Activated naive CD4-positive, alpha-beta T cell treated with anti-CD3 and anti-CD28 coated beads, Interleukin-2, amount 10 ng/mL, durations not matched to agents 7 days and 5 days (primary cell): ENCODE measurements at regions not wholly inside any gene's neighbourhood (a gene's known extent, or its start where the extent isn't known, plus 50 kb on each side); places are given as distances from the start of the nearest gene placed in this dataset.
"Not testable (repeated sequence)": the region's sequence is repeated elsewhere in the genome, so short reads cannot be mapped to it uniquely, and the experiment has no call there.

Experiments used
- CTCF ChIA-PET: fragments of 350-600 bp; sonication (Branson Sonifier 250); formaldehyde crosslinking; loops from one replicate; lab custom pipeline; 2021; ENCODE audit warnings: antibody characterized with exemption; lab: Charles Lee
- DNase-seq: peaks from one replicate; pipeline ENCODE4 v3.0.0-alpha.2; 2020
- H3K27ac Mint-ChIP-seq: one replicate; pipeline ENCODE4 v1.8.0; 2021; ENCODE audit warnings: mild to moderate bottlenecking, moderate library complexity, mixed read lengths
- H3K27me3 Mint-ChIP-seq: one replicate; pipeline ENCODE4 v1.8.0; 2021; ENCODE audit warnings: mild to moderate bottlenecking, mixed read lengths
- H3K36me3 Mint-ChIP-seq: one replicate; pipeline ENCODE4 v1.8.0; 2021; ENCODE audit warnings: mixed read lengths
- H3K4me1 Mint-ChIP-seq: one replicate; pipeline ENCODE4 v1.8.0; 2021; ENCODE audit warnings: mixed read lengths
- H3K4me3 Mint-ChIP-seq: one replicate; pipeline ENCODE4 v1.8.0; 2021; ENCODE audit warnings: mild to moderate bottlenecking, moderate library complexity, mixed read lengths
- H3K9me3 Mint-ChIP-seq: one replicate; pipeline ENCODE4 v1.8.0; 2021; ENCODE audit warnings: mixed read lengths

GRCh38 chr1:121483961-121484424 lies 299.2 kb downstream of the SRGAP2C start:
- no peak overlapping the region for H3K4me3 Mint-ChIP-seq
- H3K27ac Mint-ChIP-seq, result no peak overlapping the region
- H3K27me3 Mint-ChIP-seq, result no peaks in the 10 kb centered on the region
- DNase-seq, result no peak
- peaks cover 16% of the 10 kb centered on the region for H3K9me3 Mint-ChIP-seq
- H3K4me1 Mint-ChIP-seq, result peaks cover 10% of the 10 kb centered on the region
- CTCF ChIA-PET, result no interaction called here
- H3K36me3 Mint-ChIP-seq, result no peaks in the 10 kb centered on the region

GRCh38 chr1:121494796-121495195 lies 310.0 kb downstream of the SRGAP2C start:
- H3K4me1 Mint-ChIP-seq, H3K9me3 Mint-ChIP-seq, H3K27me3 Mint-ChIP-seq, H3K36me3 Mint-ChIP-seq, DNase-seq, H3K4me3 Mint-ChIP-seq, CTCF ChIA-PET, H3K27ac Mint-ChIP-seq: not testable (repeated sequence)

- DNase-seq, CTCF ChIA-PET, H3K27ac Mint-ChIP-seq, H3K27me3 Mint-ChIP-seq, H3K4me3 Mint-ChIP-seq: not testable (repeated sequence)
- H3K9me3 Mint-ChIP-seq, result peaks cover 47% of the 10 kb centered on the region
- H3K4me1 Mint-ChIP-seq, result peaks cover 19% of the 10 kb centered on the region
- peaks cover 18% of the 10 kb centered on the region for H3K36me3 Mint-ChIP-seq
Observed at GRCh38 chr1:121511455-121511854, 326.7 kb downstream of the SRGAP2C start.

- Mint-ChIP-seq H3K4me1 (peaks cover 24% of the 10 kb centered on the region), H3K36me3 (peaks cover 18% of the 10 kb centered on the region), H3K9me3 (peaks cover 45% of the 10 kb centered on the region)
- H3K27me3 Mint-ChIP-seq, H3K4me3 Mint-ChIP-seq, H3K27ac Mint-ChIP-seq, CTCF ChIA-PET, DNase-seq: not testable (repeated sequence)
Observed at GRCh38 chr1:121511876-121512275, 327.1 kb downstream of the SRGAP2C start.

GRCh38 chr1:121515235-121515634 lies 330.5 kb downstream of the SRGAP2C start:
- Mint-ChIP-seq H3K4me3 (no peak overlapping the region), H3K27me3 (no peaks in the 10 kb centered on the region), H3K4me1 (peaks cover 51% of the 10 kb centered on the region), H3K36me3 (peaks cover 19% of the 10 kb centered on the region), H3K27ac (peak overlapping the region; percentile 92), H3K9me3 (peaks cover 27% of the 10 kb centered on the region)
- no peak for DNase-seq
- CTCF ChIA-PET, result interaction anchor here (1.1 kb wide), 1 partner anchor 69 kb away, joined by 4 read pairs; no protein-coding TSS in a partner anchor

GRCh38 chr1:121516234-121516967 lies 331.6 kb downstream of the SRGAP2C start:
- no peaks in the 10 kb centered on the region for H3K27me3 Mint-ChIP-seq
- peak; percentile 61 for DNase-seq
- peak overlapping the region; percentile 92 for H3K27ac Mint-ChIP-seq
- CTCF ChIA-PET, result interaction anchor here (1.1 to 1.3 kb wide), 2 partner anchors 58 to 71 kb away, joined by 4 read pairs; no protein-coding TSS in a partner anchor
- peak overlapping the region; percentile 42 for H3K4me3 Mint-ChIP-seq
- peaks cover 59% of the 10 kb centered on the region for H3K4me1 Mint-ChIP-seq
- H3K9me3 Mint-ChIP-seq, result peaks cover 18% of the 10 kb centered on the region
- peaks cover 16% of the 10 kb centered on the region for H3K36me3 Mint-ChIP-seq

- peaks cover 63% of the 10 kb centered on the region for H3K4me1 Mint-ChIP-seq
- DNase-seq, result no peak
- CTCF ChIA-PET, result interaction anchor here (0.7 kb wide), 1 partner anchor 63 kb away, joined by 3 read pairs; no protein-coding TSS in a partner anchor
Observed at GRCh38 chr1:121517586-121518230, 332.9 kb downstream of the SRGAP2C start.

GRCh38 chr1:121518726-121519041 lies 333.9 kb downstream of the SRGAP2C start:
- H3K27me3 Mint-ChIP-seq, result no peaks in the 10 kb centered on the region
- H3K27ac Mint-ChIP-seq, result peak overlapping the region; percentile 95
- CTCF ChIA-PET, result interaction anchor here (0.7 to 1.0 kb wide), 2 partner anchors 64 to 72 kb away, joined by 3 read pairs; no protein-coding TSS in a partner anchor
- H3K36me3 Mint-ChIP-seq, result peaks cover 22% of the 10 kb centered on the region
- DNase-seq, result no peak
- peaks cover 9% of the 10 kb centered on the region for H3K9me3 Mint-ChIP-seq
- peaks cover 63% of the 10 kb centered on the region for H3K4me1 Mint-ChIP-seq
- H3K4me3 Mint-ChIP-seq, result peak overlapping the region; percentile 86

More at GRCh38 chr1:121517586-121518230, 332.9 kb downstream of the SRGAP2C start:
- H3K27ac Mint-ChIP-seq, result no peak overlapping the region
- H3K4me3 Mint-ChIP-seq, result peak overlapping the region; percentile 86
- peaks cover 19% of the 10 kb centered on the region for H3K36me3 Mint-ChIP-seq
- peaks cover 11% of the 10 kb centered on the region for H3K9me3 Mint-ChIP-seq
- H3K27me3 Mint-ChIP-seq, result no peaks in the 10 kb centered on the region

- peak overlapping the region; percentile 95 for H3K27ac Mint-ChIP-seq
- peaks cover 9% of the 10 kb centered on the region for H3K9me3 Mint-ChIP-seq
- H3K4me3 Mint-ChIP-seq, result peak overlapping the region; percentile 86
- H3K36me3 Mint-ChIP-seq, result peaks cover 24% of the 10 kb centered on the region
- peak; percentile 92 for DNase-seq
- H3K4me1 Mint-ChIP-seq, result peaks cover 62% of the 10 kb centered on the region
- CTCF ChIA-PET, result interaction anchor here (1.0 kb wide), 1 partner anchor 72 kb away, joined by 3 read pairs; no protein-coding TSS in a partner anchor
- H3K27me3 Mint-ChIP-seq, result no peaks in the 10 kb centered on the region
Observed at GRCh38 chr1:121519042-121519755, 334.4 kb downstream of the SRGAP2C start.

GRCh38 chr1:121519756-121520286 lies 335.0 kb downstream of the SRGAP2C start:
- Mint-ChIP-seq H3K4me1 (peaks cover 57% of the 10 kb centered on the region), H3K27ac (peak overlapping the region; percentile 95), H3K36me3 (peaks cover 22% of the 10 kb centered on the region), H3K4me3 (peak overlapping the region; percentile 86)
- H3K27me3 Mint-ChIP-seq, DNase-seq, CTCF ChIA-PET, H3K9me3 Mint-ChIP-seq: not testable (repeated sequence)

GRCh38 chr1:121522061-121522759 lies 337.4 kb downstream of the SRGAP2C start:
- no peaks in the 10 kb centered on the region for H3K27me3 Mint-ChIP-seq
- no peak overlapping the region for H3K4me3 Mint-ChIP-seq
- no peak overlapping the region for H3K27ac Mint-ChIP-seq
- DNase-seq, result no peak
- H3K36me3 Mint-ChIP-seq, result peaks cover 15% of the 10 kb centered on the region
- H3K4me1 Mint-ChIP-seq, result peaks cover 36% of the 10 kb centered on the region
- no peaks in the 10 kb centered on the region for H3K9me3 Mint-ChIP-seq
- CTCF ChIA-PET, result no interaction called here

- H3K36me3 Mint-ChIP-seq, result peaks cover 15% of the 10 kb centered on the region
- not testable (repeated sequence) for H3K27me3 Mint-ChIP-seq
Observed at GRCh38 chr1:121523112-121523511, 338.3 kb downstream of the SRGAP2C start.

GRCh38 chr1:121525355-121525754 lies 340.6 kb downstream of the SRGAP2C start:
- no peak overlapping the region for H3K27ac Mint-ChIP-seq
- H3K27me3 Mint-ChIP-seq, result no peaks in the 10 kb centered on the region
- H3K4me3 Mint-ChIP-seq, result no peak overlapping the region
- CTCF ChIA-PET, result no interaction called here
- H3K36me3 Mint-ChIP-seq, result peaks cover 11% of the 10 kb centered on the region
- peaks cover 25% of the 10 kb centered on the region for H3K4me1 Mint-ChIP-seq
- no peaks in the 10 kb centered on the region for H3K9me3 Mint-ChIP-seq
- DNase-seq, result no peak

More at GRCh38 chr1:121523112-121523511, 338.3 kb downstream of the SRGAP2C start:
- peaks cover 27% of the 10 kb centered on the region for H3K4me1 Mint-ChIP-seq
- H3K4me3 Mint-ChIP-seq, H3K27ac Mint-ChIP-seq, DNase-seq, H3K9me3 Mint-ChIP-seq, CTCF ChIA-PET: not testable (repeated sequence)
